ENCODE measurements at regions not wholly inside any gene's neighbourhood (a gene's known extent, or its start where the extent isn't known, plus 50 kb on each side); places are given as distances from the start of the nearest gene placed in this dataset.
"Not testable (repeated sequence)": the region's sequence is repeated elsewhere in the genome, so short reads cannot be mapped to it uniquely, and the experiment has no call there.

DNA sequence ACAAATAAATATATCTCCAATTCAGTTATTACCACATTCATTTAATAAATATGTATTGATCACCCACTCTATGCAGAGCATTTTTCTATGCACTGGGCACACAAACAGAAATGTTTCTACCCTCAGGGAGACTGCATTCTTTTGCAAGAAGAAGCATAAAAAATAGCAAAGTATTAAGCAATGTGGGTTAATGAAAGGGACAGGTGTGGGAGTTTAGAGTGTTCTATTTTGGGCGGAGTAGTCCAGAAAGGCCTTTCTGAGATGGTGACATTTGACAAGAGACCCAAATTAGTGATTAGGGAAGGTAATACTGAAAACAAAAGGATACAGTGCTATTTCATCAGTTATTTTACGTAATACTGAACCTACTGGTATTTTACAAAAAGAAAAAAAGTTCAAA, 394.3 kb upstream of the CHST9 start:
- no peak for DNase-seq (ENCODE audit: low spot score)

DNA sequence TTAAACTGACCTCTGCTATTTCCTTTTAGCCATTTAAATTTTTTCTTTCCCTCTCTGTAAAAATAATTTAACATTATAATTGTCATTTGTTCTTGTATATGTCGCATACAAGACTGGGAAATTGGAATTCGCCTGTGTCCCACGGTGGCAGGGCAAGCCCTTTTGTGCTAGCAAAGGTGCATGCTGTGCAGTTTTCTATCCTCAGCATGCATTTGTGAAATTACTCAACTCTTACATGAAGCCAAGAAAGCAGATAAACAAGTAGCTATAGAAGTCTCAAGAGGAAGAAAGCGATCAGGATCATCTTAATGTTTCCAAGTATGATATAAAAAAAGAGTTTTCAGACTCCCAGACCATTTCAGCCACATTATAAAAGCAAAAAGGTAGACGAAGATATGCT, 392.6 kb upstream of the CHST9 start:
- DNase-seq (ENCODE audit: low spot score) = no peak

DNA sequence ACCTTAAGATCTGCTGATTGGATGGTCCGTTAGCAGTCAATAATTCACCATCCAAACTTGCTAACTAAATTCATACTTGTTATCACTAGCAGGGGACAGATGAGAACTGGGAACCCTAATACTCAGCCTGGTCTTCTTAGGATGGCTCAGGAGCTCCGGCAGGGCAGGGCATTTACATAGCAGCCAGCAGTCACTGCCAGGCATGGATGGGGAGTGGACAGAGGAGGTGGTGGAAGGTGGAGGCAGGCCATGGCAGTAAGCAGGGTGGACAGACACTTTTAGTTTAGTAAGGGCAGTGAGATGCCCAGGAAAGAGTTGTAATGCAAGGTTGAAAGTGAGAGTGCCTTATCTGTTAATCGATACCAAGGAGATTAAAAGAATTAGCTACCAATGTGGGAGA, 392.2 kb upstream of the CHST9 start:
- no peak for DNase-seq (ENCODE audit: low spot score)

DNA sequence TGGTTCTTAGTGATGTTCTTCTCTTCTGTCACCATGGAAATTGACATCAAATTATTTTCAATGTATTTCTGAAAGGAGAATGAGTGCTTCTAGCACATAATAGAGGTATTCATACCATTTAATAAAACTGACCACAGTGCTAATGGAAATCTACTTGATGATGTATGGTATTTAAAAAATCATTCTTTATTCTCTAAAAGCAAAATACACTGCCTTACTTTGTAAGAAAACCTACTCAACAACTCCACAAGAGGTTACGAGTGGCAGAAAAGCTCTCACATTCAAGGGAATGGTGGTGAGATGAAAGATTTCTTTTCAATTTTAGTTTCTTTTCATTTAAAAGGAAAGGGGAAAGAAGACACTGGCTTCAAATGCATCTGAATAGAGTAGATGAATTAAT, 382.3 kb upstream of the CHST9 start:
- DNase-seq (ENCODE audit: low spot score) = no peak

DNA sequence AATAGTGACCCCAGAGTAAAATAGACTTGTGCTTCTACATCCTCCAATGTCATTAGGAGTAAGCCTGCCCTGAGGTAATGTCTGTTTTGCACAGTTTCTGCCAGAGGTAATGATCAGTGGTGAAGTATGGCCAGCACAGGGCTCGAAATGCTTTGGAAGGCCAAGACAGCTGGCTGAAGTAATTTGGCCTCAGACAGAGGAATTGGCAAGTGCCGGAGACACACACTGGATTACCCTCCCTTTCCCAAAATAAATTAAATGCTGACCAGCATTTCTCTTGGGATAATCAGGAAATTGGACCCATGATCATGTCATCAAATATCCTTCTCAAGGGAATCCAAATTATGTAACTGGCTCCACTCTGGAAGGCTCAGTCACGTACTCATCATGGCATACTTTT, 379.0 kb upstream of the CHST9 start:
- no peak for DNase-seq (ENCODE audit: low spot score)

DNA sequence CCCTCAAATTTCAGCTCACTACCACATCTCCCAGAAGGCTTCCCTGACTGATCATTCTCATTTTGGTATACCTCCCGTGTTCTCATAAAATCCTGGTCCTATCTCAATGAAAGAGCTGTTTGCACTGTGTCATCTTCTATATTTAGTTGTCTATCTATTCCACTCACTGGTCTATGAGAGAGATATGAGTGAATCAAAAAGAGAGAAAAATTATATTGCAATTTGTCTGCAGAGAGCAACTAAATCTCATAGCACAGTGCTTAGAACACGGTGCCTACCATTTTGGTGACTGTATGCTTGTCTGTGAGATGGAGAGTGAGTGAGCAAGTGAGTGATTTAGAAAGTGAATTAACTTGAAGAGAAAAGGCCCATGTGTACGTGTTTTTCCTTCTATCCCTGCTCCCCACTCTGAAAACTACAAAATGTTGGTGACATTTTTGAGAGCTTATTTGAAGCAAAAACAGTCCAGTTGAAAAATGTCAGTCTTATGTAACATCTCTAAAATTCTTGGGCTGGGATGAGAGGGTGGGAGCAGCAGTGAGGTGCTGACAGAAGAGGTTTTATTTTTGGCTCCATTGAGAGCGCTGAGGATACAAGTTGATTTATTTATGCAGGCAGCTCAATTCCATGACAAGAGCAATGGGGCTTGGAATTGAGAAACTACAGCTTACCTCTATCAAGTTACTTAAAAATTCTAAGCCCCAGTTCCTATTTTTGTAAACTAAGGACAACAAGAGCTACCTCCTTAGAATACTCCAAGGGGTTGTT, 373.5 kb upstream of the CHST9 start:
- no peak for DNase-seq (ENCODE audit: low spot score)

DNA sequence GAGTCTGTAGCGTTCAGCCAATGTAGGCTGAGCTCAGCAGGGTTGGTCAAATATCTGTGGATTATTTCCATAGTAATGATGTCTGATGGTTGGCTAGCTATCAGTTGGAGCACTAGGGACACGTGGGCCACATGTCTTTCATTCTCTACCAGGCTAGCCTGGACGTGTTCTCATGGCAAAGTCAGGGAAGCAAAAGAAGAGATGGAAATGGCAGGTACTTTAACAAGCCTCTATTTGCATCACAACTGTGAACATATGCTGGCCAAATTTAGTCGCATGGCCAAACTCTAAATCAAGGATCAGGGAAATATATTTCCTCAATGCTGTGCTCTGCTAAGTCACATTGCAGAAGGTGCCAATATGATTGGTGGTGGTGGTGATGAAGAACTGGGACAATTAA, 371.6 kb upstream of the CHST9 start:
- DNase-seq (ENCODE audit: low spot score) = no peak

DNA sequence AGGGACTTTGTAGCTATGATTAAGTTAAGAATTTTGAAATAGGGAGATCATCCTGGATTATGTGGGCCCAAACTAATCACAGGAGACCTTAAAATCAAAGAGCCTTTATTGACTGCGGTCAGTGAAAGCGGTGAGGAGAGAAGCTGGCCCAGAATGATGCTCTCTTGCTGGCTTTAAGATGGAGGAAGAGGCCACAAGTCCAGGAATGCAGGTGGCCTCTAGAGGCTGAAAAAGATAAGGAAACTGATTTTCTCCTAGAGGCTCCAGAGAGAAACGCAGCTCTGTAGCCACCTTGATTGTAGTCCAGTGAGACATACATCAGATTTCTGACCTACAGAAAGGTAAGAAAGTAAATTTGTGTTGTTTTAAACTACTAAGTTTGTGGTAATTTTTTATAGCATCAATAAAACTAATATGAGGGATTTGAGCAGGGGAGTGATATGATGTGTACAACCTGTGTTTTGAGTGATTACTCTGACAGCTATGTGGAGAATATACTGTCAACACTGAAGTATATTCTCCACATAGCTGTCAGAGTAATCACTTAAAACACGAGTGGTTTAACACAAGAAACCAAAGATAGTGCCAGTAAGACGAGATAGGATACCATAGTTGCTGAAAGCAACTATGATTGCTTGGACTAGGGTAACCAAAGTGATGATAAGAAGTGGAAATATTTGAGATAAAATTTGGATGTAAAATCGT, 364.4 kb upstream of the CHST9 start:
- no peak for DNase-seq (ENCODE audit: low spot score)

DNA sequence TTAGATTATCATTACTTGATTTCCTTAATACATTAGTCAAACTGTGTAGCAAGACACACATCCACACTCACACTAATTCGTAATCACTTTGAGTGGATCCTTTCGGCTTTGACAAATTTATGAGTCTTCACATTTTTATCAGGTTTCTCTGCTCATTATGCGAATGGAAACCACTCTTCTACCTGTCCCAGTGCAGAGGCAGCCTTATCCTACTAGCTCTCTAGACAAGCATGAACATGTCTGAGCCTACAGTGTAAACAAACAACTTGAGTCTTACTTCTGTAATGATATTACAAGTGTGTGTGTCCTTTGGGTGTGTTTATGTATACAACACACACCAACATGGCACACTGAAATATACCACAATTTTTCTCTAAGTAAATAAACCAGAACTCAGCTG, 361.9 kb upstream of the CHST9 start:
- DNase-seq (ENCODE audit: low spot score) = no peak

DNA sequence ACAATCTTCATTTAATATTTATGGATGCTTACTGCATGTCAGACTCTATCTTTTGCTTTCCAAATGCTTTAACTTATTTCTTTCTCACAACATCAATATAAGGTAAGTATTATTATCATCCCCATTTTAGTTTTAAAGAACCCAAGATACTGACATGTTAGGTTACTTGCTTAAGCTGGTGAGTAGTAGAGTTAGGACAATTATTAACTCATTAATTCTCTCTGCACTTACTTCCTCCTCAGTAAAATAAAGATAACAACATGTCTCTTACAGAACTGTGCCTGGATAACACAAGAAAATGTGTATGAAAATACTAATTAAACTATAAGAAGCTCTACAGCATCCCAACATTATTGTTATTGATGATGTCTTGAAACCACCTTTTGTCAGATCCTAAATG, 359.1 kb upstream of the CHST9 start:
- DNase-seq (ENCODE audit: low spot score) = no peak

DNA sequence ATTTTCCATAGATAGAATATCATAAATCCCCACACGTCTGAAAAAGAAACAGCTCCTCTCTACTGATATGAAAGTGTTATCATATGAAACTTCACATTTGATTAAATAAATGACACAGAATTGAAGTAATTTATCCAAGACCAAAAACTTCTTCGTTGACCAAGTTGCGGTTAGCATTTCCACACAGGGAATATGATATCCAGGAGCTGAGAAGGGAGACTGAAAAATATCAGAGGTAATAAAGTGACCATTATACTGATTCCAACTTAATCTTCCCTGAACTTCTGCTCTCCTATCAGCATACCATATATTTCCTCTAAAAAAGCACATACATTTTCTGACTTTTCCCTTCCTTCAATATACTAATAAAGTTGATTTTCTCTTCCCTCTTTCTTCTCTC, 356.2 kb upstream of the CHST9 start:
- no peak for DNase-seq (ENCODE audit: low spot score)

DNA sequence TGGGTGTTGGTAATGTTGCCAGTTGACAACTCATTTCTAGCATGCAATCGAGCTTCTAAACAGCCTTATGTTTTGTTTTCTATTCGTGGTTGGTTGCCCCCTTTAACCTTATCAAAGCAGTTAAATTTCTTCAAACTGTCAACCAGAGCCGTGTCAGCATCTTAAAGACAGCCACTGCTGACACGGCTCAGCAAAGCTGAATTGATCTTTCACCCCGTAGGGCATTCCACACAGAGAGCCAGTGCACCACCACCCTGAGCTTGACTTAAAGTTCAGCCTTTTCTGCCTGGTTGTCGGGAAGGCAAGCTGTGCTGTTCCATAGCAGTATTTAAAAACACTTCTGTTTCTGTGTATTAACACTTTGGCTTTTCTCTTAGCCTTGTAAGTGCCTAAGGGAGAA, 355.0 kb upstream of the CHST9 start:
- no peak for DNase-seq (ENCODE audit: low spot score)

DNA sequence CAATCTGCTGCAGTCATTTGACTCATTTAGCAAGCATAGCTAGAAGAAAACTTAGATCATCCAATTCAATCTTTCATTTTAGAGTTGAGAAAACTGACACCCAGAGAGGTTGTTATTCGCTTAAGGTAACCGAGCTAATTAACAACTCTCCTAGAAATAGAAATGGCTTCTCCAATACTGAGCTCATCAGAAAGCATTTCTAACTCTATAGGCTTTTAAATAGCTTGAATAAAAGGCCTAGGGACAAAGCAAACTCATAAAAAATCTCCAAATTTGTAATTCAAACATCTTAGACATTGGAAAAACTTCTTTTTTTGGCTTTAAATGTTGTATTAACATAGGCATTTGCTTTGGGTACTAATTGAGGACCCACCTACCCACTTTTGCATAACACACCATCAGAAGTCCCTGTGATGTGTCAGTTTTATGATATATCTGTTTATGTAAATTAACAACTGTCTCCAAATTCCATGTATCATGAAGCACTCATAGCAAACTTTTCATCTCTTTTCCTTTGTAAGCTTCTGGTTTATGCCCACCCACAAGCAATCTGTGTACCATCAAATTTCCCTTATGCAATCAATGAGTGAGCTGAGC, 343.9 kb upstream of the CHST9 start:
- DNase-seq (ENCODE audit: low spot score) = no peak

DNA sequence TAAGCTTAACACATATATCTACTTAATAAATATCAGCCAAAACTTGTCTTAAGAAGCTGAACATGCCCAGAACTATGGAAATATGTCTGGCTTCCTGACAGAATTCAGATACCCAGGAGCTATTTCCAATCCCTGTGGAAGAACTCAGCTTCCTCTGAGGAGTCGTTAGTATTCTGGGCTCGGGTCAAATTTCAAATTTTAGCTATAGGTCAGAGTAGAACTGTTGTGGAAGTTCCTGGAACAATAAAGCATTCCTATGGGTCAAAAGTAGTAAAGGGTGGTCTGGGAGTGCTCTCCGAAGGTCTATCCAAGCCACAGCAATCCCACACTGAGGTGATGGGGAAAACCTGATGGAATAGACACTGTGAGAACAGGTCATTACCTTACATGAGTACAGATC, 342.7 kb upstream of the CHST9 start:
- DNase-seq (ENCODE audit: low spot score) = no peak

DNA sequence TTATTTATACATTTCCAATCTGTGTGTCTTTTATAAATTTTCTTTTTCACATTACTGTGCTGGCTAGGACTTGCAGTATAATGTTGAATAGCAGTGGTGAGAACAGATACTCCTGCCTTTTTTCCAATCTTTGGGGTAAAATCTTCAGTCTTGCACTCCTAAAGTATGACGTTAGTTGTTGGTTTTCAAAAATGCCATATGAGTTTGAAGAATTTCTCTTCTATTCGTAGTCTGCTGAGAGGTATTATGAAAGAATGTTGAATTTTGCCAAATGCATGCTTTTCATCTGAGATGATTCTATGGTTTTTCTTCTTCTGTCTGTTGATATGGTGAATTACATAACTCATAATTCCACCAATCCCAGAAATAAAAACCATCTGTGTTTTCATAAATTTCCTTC, 335.3 kb upstream of the CHST9 start:
- DNase-seq (ENCODE audit: low spot score) = no peak

DNA sequence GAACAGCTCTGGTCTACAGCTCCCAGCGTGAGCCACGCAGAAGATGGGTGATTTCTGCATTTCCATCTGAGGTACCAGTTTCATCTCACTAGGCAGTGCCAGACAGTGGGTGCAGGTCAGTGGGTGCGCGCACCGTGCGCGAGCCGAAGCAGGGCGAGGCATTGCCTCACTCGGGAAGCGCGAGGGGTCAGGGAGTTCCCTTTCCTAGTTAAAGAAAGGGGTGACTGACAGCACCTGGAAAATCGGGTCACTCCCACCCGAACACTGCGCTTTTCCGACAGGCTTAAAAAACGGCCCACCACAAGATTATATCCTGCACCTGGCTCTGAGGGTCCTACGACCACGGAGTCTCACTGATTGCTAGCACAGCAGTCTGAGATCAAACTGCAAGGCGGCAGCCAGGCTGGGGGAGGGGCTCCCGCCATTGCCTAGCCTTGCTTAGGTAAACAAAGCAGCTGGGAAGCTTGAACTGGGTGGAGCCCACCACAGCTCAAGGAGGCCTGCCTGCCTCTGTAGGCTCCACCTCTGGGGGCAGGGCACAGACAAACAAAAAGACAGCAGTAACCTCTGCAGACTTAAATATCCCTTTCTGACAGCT, 325.0 kb upstream of the CHST9 start:
- DNase-seq (ENCODE audit: low spot score) = not testable (repeated sequence)

DNA sequence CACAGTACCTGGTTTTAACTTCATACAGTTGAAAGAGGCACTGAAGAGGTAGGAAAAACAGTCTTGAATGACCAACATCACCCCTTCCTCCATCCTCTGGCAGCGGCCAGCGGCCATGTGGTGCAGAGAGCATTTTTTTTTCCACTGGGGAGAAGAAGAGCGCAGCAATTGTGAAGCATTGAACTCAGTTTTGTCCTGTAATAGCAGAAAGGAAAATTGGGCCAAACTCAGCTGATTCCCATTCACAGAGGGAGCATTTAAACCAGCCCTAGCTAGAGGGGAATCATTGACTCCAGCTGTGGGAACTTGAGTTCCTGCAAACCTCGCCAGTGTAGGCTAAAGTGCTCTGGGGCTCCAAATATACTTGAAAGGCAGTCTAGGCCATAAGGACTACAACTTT, 316.6 kb upstream of the CHST9 start:
- DNase-seq (ENCODE audit: low spot score) = no peak

DNA sequence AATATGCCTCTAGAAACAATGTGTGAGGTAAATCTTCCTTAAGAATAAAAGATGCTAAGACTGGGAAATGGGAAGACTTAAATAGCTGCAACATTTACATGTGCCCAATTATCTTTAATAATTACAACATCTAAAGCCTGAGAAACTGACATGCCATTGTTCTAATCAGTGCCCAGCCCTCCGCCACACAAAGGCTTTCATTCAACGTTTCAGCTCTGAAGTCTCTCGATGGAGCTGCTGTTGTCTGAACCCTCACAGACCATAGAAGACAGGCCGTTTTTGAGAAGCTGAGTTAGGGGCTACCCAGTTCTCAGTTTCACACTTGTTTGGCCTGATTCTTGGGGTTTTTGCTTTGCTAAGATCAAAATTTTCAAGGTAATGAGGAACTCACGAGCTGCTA, 315.4 kb upstream of the CHST9 start:
- no peak for DNase-seq (ENCODE audit: low spot score)

DNA sequence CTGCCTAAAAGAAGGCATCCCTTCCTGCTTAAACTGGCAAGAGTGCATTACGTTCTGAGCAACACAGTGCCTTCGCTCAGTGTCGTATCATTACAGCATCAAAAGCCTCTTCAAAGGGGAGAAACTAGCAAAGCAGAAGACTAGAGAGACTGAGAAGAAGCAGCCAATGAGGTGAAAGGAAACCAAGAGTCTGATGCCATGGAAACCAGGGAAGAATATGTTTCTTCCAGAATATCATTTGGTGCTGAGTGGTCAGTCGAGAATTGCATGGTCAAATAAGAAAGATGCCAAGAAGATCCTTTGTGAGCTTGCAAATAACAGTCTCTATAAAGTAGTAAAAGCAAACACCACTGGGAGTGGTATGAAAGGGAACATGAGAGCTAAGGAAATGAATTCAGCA, 312.1 kb upstream of the CHST9 start:
- DNase-seq (ENCODE audit: low spot score) = no peak

DNA sequence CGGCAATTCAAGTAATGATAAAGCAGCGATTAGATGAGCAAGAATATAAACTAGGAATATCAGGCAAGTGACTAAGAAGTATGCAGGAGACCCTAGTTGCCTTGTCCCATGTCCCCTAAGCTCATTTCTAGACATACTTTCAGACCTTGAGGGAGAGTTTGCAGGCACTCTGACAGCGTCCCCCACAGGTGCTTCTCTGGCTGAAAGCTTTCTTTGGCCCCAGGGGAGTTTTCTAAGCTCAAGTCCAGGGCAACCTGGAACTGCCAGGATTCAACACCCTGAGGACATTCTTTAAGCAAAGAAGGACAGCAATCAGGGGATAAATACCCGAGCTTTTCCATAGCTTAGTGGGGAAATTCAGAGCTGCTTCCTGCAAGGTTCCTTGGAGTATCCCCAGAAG, 308.1 kb upstream of the CHST9 start:
- DNase-seq (ENCODE audit: low spot score) = no peak

DNA sequence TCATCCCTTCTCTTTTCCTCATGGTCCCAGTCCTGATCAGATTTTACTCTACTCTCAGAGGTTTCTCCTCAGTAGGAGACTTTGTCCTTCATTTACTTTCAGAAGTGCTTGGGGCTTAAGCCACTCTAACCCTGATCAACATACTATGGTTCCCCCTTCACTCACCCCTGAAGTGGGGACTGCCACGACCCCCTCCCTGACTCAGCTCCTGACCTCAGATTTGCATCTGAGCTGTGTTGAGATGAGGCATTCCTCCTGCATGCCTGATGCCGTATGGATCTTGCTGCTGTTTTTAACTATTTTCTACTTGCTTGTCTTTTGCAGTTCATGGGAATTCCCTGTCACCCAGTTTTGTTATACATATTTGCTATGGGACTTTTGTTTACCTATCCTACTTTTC, 306.7 kb upstream of the CHST9 start:
- no peak for DNase-seq (ENCODE audit: low spot score)

DNA sequence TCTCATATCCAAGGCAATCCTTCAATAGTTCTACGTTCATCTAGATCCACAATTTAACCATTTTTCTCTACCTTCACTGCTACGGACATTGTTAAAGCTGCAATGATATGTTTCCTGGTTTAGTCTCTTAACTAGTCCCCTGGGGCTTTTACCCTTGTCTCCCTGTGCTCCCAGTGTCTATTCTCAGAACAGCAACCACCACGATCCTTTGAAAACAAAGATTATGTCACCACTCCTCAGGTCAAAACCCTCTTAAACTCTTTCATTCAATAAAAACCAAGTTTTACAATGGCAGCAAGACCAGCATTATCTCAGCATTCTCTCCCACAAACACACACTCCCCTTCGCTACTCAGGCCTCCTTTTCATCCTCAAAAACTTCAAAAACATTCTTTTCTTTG, 298.2 kb upstream of the CHST9 start:
- no peak for DNase-seq (ENCODE audit: low spot score)

DNA sequence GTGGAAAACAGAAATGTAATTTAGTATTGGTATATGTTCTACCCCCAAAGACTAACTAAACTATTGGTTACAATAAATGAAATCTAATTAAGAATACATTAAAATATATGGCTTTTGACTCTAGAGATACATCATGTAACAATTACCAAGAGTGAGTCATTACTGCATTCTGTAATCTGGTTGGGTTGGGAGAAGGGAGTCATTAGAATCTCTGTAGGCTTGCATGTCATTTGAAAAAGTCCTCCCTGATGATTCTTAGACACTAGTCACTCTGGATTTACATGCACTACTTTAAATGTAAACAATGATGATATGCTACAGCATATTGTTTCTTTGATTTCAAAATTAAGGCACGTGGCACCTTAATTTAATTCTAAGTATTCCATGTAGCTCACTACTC, 293.4 kb upstream of the CHST9 start:
- DNase-seq (ENCODE audit: low spot score) = no peak

Data from AG08396 (cell line).